Thyroid gland (tissue), 4 donors: ENCODE measurements at regions not wholly inside any gene's neighbourhood (a gene's known extent, or its start where the extent isn't known, plus 50 kb on each side); places are given as distances from the start of the nearest gene placed in this dataset.
"Not testable (repeated sequence)": the region's sequence is repeated elsewhere in the genome, so short reads cannot be mapped to it uniquely, and the experiment has no call there.

Experiments
- DNase-seq, 2 donors: peaks; one replicate each; pipeline ENCODE4 v3.0.0-alpha.2; 2019
- H3K27ac ChIP-seq, 3 donors: fragments of 200-600 bp; sonication (generic); 1 replicate in 2 of 3; 2 replicates in 1 of 3; pipeline ENCODE4 v1.5.1; 2016 to 2019; ENCODE audit warnings: mild to moderate bottlenecking in 1 of 3, moderate library complexity in 1 of 3
- H3K27me3 ChIP-seq: fragments of 200-600 bp; sonication (generic); one replicate; pipeline ENCODE4 v1.5.1; 2019
- H3K36me3 ChIP-seq, 2 donors: fragments of 200-600 bp; sonication (generic); one replicate each; pipeline ENCODE4 v1.5.1; 2016 to 2019
- H3K4me1 ChIP-seq, 2 donors: fragments of 200-600 bp; sonication (generic); one replicate each; pipeline ENCODE4 v1.5.1; 2017 to 2019
- H3K4me3 ChIP-seq, 3 donors: fragments of 200-600 bp; sonication (generic); replicated peaks in 1 of 3; 1 replicate in 2 of 3; 2 replicates in 1 of 3; pipeline ENCODE4 v1.5.1; 2016; ENCODE audit warnings: mild to moderate bottlenecking in 1 of 3
- H3K9me3 ChIP-seq: fragments of 200-600 bp; sonication (generic); one replicate; pipeline ENCODE4 v1.5.1; 2017
- CTCF ChIP-seq, 6 experiments: fragments of 200-600 bp in 3 of 6; fragments of 450-650 bp in 3 of 6; sonication (generic) in 3 of 6; IDR thresholded peaks; one replicate each; pipeline ENCODE4 v1.5.1; 2016 to 2019; ENCODE audit warnings: antibody characterized with exemption in 6 of 6, mild to moderate bottlenecking in 2 of 6, inconsistent platforms in 1 of 6, moderate library complexity in 1 of 6
- POLR2A ChIP-seq, 2 donors: fragments of 450-650 bp; IDR thresholded peaks; one replicate each; pipeline ENCODE4 v1.6.1; 2017; ENCODE audit warnings: antibody characterized with exemption in 2 of 2, mild to moderate bottlenecking in 2 of 2, moderate library complexity in 1 of 2
- WGBS, 2 donors: methylation state at CpG; one replicate each; pipeline ENCODE4 v1.1.5; 2017; 5-methylcytosine and 5-hydroxymethylcytosine counted together
- intact Hi-C: fragments of 100-400 bp; cut with DNase I; formaldehyde crosslinking; loops from one replicate; pipeline ENCODE4 v1.15.1; 2023

DNA sequence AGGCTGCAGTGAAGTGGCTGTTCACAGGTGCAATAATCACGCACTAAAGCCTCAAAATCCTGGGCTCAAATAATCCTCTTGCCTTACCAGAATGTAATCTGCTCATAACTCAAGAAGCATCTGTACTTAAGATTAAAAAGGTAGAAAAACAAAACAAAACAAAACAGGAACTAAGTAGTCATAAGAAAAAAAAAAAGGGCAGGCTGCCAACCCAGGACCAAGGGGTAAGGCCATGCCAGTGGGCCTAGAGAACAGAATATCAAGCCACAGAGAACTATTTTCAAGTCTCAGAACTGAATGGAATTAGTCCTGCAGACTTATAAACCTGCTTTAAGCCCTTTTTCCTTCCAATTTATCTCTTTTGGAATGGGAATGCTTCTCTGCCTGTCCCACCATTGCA, 64.8 kb upstream of the TBC1D3K start:
- no peak overlapping the region for H3K27ac ChIP-seq
- H3K36me3 ChIP-seq, result no peaks in the 10 kb centered on the region
- peaks cover 5 to 7% of the 10 kb centered on the region in 2 donors for H3K4me1 ChIP-seq
- intact Hi-C loops, result no loop called here
- H3K9me3 ChIP-seq, result no peaks in the 10 kb centered on the region
- H3K27me3 ChIP-seq, result no peaks in the 10 kb centered on the region
- WGBS, 2 donors, result 56 to 82% methylated on average over 1 of the region's 1 CpG
- no peak for DNase-seq
- no peak overlapping the region for H3K4me3 ChIP-seq
- no peak for TF ChIP-seq POLR2A (IDR thresholded peaks at IDR 0.05)
- no peak for TF ChIP-seq CTCF (IDR thresholded peaks at IDR 0.05)

DNA sequence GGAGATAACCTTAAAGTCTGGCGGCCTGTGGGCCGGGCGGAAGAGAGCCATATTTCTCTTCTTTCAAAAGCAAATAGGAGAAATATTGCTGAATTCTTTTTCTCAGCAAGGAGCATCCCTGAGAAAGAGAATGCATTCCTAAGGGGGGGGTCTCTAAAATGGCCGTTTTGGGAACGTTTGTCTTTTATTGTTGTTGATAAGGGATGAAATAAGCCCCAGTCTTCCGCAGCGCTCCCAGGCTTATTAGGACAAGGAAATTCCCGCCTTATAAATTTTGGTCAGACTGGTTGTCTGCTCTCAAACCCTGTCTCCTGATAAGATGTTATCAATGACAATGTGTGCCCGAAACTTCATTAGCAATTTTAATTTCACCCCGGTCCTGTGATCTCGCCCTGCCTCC, 65.8 kb upstream of the TBC1D3K start:
- WGBS, 2 donors, result 93 to 96% methylated on average over 11 of the region's 11 CpGs
- DNase-seq, H3K4me3 ChIP-seq, H3K27ac ChIP-seq, H3K4me1 ChIP-seq, H3K9me3 ChIP-seq, H3K27me3 ChIP-seq, intact Hi-C loops, H3K36me3 ChIP-seq: not testable (repeated sequence)

DNA sequence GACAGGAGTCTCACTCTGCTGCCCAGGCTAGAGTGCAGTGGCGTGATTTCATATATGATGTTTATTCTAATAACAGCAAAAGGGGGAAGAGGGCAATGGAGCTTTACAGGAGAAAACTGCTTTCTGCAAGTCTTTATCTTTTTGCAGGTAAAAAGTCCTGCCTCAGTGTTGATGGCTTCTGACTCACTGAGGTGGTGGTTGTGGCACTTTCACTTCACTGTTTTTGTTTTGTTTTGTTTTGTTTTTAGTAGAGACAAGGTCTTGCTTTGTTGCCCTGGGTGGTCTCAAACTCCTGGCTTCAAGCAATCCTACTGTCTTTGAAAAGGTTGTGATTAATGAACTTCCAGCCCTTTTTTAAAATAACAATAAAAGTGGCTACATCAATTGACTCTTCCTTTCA, 68.0 kb upstream of the TBC1D3K start:
- intact Hi-C loops, result no loop called here
- TF ChIP-seq CTCF (IDR thresholded peaks at IDR 0.05), result no peak
- H3K27ac ChIP-seq, result no peak overlapping the region
- no peak for DNase-seq
- 89 to 100% methylated on average over 1 of the region's 1 CpG for WGBS, 2 donors
- no peak overlapping the region for H3K4me3 ChIP-seq
- peaks cover 5 to 7% of the 10 kb centered on the region in 2 donors for H3K4me1 ChIP-seq
- no peaks in the 10 kb centered on the region for H3K9me3 ChIP-seq
- no peaks in the 10 kb centered on the region for H3K27me3 ChIP-seq
- no peaks in the 10 kb centered on the region for H3K36me3 ChIP-seq

DNA sequence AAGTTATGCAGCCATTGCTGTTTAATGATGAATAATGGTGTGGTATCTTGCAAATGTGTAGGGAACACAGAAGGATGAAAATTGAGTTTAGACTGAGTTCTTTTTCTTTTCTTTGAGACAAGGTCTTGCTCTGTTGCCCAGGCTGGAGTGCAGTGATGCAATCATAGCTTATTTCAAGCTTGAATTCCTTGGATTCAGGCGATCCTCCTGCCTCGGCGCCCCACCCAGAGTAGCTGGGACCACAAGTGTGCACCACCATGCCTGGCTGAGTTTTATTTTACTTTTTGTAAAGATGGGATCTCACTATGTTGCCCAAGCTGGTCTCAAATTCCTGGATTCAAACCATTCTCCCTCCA, 74.6 kb upstream of the TBC1D3K start:
- Histone ChIP-seq H3K4me3 (no peak overlapping the region), H3K9me3 (no peaks in the 10 kb centered on the region), H3K4me1 (peaks cover 6 to 7% of the 10 kb centered on the region in 2 donors), H3K27ac (no peak overlapping the region), H3K36me3 (no peaks in the 10 kb centered on the region), H3K27me3 (no peaks in the 10 kb centered on the region)
- peak; percentile 30 to 62 for DNase-seq
- WGBS, 2 donors, result 54 to 61% methylated on average over 3 of the region's 3 CpGs
- TF ChIP-seq POLR2A (IDR thresholded peaks at IDR 0.05), result no peak
- no peak for TF ChIP-seq CTCF (IDR thresholded peaks at IDR 0.05)
- intact Hi-C loops, result no loop called here

GRCh38 chr17:37848690-37849616, 75.3 kb upstream of the TBC1D3K start:
- TF ChIP-seq CTCF (IDR thresholded peaks at IDR 0.05) (no peak), POLR2A (IDR thresholded peaks at IDR 0.05) (no peak)
- no peak overlapping the region for H3K4me3 ChIP-seq
- DNase-seq, result no peak
- no peak overlapping the region for H3K27ac ChIP-seq
- H3K36me3 ChIP-seq, result no peaks in the 10 kb centered on the region
- H3K27me3 ChIP-seq, result no peaks in the 10 kb centered on the region
- intact Hi-C loops, result no loop called here
- H3K9me3 ChIP-seq, result no peaks in the 10 kb centered on the region
- 86 to 90% methylated on average over 15 of the region's 15 CpGs for WGBS, 2 donors
- peaks cover 6 to 7% of the 10 kb centered on the region in 2 donors for H3K4me1 ChIP-seq
